ENCODE measurements at regions not wholly inside any gene's neighbourhood (a gene's known extent, or its start where the extent isn't known, plus 50 kb on each side); places are given as distances from the start of the nearest gene placed in this dataset.

DNA sequence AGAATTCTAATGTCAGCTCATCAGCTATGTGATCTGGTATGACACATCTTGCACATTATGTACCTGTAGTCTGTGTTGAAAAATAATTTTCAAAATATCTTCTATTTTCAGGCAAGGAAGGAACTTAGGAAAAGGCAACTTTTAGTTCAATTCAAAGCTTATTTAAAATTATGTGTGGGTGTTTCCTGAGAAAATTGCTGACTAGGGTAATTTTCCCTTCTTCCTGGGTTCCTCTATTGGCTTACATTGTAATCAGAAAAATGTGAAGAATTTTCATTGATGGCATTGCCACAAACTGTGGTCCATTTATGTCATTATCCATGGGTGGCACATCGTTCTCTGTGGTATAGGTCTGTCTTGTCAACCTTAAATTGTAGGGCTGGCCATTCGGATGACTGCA lies 328.7 kb upstream of the SGCD start:
- POLR2A ChIA-PET = no interaction called here
- CTCF ChIA-PET (ENCODE audit: low intra/inter-chr PET ratio) = no interaction called here
- in situ Hi-C loops (cut with MboI) = no loop called here
- Histone ChIP-seq H4K20me1 (replicated peaks; ENCODE audit: control insufficient read depth, insufficient read depth, low read length) (no peaks in the 10 kb centered on the region), H3K4me2 (ENCODE audit: insufficient read depth, low read length) (no peak overlapping the region), H3K4me1 (replicated peaks in 1 of 2; ENCODE audit: control insufficient read depth in 2 of 2, insufficient read depth in 2 of 2, low read length in 2 of 2) (no peaks in the 10 kb centered on the region), H3K27me3 (ENCODE audit: control insufficient read depth in 2 of 2, insufficient read depth in 2 of 2, low read length in 2 of 2) (no peaks in the 10 kb centered on the region), H3K9me3 (replicated peaks; ENCODE audit: control insufficient read depth, insufficient read depth, low read depth, low read length) (no peaks in the 10 kb centered on the region), H3K9ac (ENCODE audit: insufficient read depth in 1 of 2, low read depth in 2 of 2, low read length in 2 of 2) (no peak overlapping the region), H3K9me1 (ENCODE audit: control insufficient read depth, insufficient read depth, low read length) (no peaks in the 10 kb centered on the region), H2AFZ (ENCODE audit: low read depth, low read length) (no peak overlapping the region), H3K79me2 (ENCODE audit: control insufficient read depth, insufficient read depth, low read length) (no peaks in the 10 kb centered on the region), H3K36me3 (ENCODE audit: control insufficient read depth, insufficient read depth, low read length) (no peaks in the 10 kb centered on the region), H3K4me3 (no peak overlapping the region), H3K27ac (ENCODE audit: extremely low read depth, low read depth, low read length) (no peak overlapping the region)
- FAIRE-seq (no peak), DNase-seq (ENCODE audit: extremely low read depth in 1 of 4, low spot score in 3 of 4) (no peak), ATAC-seq (no peak)
- TF ChIP-seq MAFG (tag; conservative IDR thresholded peaks at IDR 0.05) (peak; percentile 62), ZNF316 (IDR thresholded peaks at IDR 0.05) (peak; percentile 67), MAFF (IDR thresholded peaks at IDR 0.05; ENCODE audit: low read length) (peak; percentile 85), C11orf30 (IDR thresholded peaks at IDR 0.05; ENCODE audit: low read depth) (peak; percentile 43; the same call in 1 of the 2 replicates), ZNF217 (CRISPR knock-in tag; IDR thresholded peaks at IDR 0.05) (no peak), XRCC4 (IDR thresholded peaks at IDR 0.05; ENCODE audit: extremely low read depth, insufficient read depth, insufficient read length) (no peak), MAFK (IDR thresholded peaks at IDR 0.05; ENCODE audit: low read length) (peak; percentile 83)
- intact Hi-C loops (cut with micrococcal nuclease) = no loop called here
- no TSS peak for BruUV-seq (replicated peaks)
- 0% methylated on average over 2 of the region's 2 CpGs for WGBS (ENCODE audit: insufficient coverage, low coverage, missing lambda C conversion rate)

DNA sequence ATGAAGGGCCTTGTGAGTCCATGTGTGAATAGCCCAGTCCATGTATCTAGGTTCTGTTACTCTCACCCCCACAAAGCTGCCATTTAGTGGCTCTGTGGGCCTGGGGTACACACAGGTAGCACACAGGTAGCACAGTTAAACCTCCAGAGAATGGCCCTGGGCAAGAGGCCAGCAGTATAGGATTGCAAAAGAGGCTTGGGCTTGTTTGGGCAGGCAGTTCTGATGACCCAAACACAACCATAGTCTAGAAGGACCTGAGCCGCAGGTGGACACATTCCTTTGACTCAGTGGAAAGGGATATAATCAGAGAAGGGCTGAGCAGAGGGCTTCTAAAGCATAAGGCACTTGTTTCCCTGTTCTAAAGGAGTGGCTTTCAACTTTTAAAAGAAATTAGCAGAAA lies 326.8 kb upstream of the SGCD start:
- POLR2A ChIA-PET = no interaction called here
- TF ChIP-seq, protein P1, sequence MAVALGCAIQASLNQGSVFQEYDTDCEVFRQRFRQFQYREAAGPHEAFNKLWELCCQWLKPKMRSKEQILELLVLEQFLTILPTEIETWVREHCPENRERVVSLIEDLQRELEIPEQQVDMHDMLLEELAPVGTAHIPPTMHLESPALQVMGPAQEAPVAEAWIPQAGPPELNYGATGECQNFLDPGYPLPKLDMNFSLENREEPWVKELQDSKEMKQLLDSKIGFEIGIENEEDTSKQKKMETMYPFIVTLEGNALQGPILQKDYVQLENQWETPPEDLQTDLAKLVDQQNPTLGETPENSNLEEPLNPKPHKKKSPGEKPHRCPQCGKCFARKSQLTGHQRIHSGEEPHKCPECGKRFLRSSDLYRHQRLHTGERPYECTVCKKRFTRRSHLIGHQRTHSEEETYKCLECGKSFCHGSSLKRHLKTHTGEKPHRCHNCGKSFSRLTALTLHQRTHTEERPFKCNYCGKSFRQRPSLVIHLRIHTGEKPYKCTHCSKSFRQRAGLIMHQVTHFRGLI (CRISPR knock-in tag; IDR thresholded peaks at IDR 0.05) = no peak
- no peak for TF ChIP-seq BCOR (IDR thresholded peaks at IDR 0.05)
- no peak for TF ChIP-seq SP1 (CRISPR knock-in tag; IDR thresholded peaks at IDR 0.05)
- TF ChIP-seq, protein P2, sequence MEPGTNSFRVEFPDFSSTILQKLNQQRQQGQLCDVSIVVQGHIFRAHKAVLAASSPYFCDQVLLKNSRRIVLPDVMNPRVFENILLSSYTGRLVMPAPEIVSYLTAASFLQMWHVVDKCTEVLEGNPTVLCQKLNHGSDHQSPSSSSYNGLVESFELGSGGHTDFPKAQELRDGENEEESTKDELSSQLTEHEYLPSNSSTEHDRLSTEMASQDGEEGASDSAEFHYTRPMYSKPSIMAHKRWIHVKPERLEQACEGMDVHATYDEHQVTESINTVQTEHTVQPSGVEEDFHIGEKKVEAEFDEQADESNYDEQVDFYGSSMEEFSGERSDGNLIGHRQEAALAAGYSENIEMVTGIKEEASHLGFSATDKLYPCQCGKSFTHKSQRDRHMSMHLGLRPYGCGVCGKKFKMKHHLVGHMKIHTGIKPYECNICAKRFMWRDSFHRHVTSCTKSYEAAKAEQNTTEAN (CRISPR knock-in tag; IDR thresholded peaks at IDR 0.05) = no peak
- no peak for TF ChIP-seq ZNF551 (CRISPR knock-in tag; IDR thresholded peaks at IDR 0.05)
- no peak for TF ChIP-seq RAD21 (CRISPR knock-in tag; conservative IDR thresholded peaks at IDR 0.05 in 1 of 2, IDR thresholded peaks at IDR 0.05 in 1 of 2)
- TF ChIP-seq PHB2 (IDR thresholded peaks at IDR 0.05; ENCODE audit: low read depth) = no peak
- TF ChIP-seq HEY1 (CRISPR knock-in tag; IDR thresholded peaks at IDR 0.05; ENCODE audit: borderline replicate concordance) = no peak
- no peak for TF ChIP-seq RBM22 (IDR thresholded peaks at IDR 0.05; ENCODE audit: low read depth, low read length, poor library complexity, severe bottlenecking)
- no peak for TF ChIP-seq PYGO2 (tag; IDR thresholded peaks at IDR 0.05)

More for the DNA sequence above, 326.8 kb upstream of the SGCD start:
- no peak for FAIRE-seq
- BruUV-seq (replicated peaks) = no TSS peak
- intact Hi-C loops (cut with micrococcal nuclease) (no loop called here), in situ Hi-C loops (cut with MboI) (no loop called here)
- WGBS (ENCODE audit: insufficient coverage, low coverage, missing lambda C conversion rate) = 0% methylated on average over 1 of the region's 1 CpG
- CTCF ChIA-PET (ENCODE audit: low intra/inter-chr PET ratio) = no interaction called here
- Histone ChIP-seq H2AFZ (ENCODE audit: low read depth, low read length) (no peak overlapping the region), H3K27me3 (ENCODE audit: control insufficient read depth in 2 of 2, insufficient read depth in 2 of 2, low read length in 2 of 2) (no peaks in the 10 kb centered on the region), H3K27ac (ENCODE audit: extremely low read depth, low read depth, low read length) (no peak overlapping the region), H3K4me3 (no peak overlapping the region), H3K9me1 (ENCODE audit: control insufficient read depth, insufficient read depth, low read length) (no peaks in the 10 kb centered on the region), H3K9me3 (replicated peaks; ENCODE audit: control insufficient read depth, insufficient read depth, low read depth, low read length) (no peaks in the 10 kb centered on the region), H4K20me1 (replicated peaks; ENCODE audit: control insufficient read depth, insufficient read depth, low read length) (no peaks in the 10 kb centered on the region), H3K4me1 (replicated peaks in 1 of 2; ENCODE audit: control insufficient read depth in 2 of 2, insufficient read depth in 2 of 2, low read length in 2 of 2) (no peaks in the 10 kb centered on the region), H3K9ac (ENCODE audit: insufficient read depth in 1 of 2, low read depth in 2 of 2, low read length in 2 of 2) (no peak overlapping the region), H3K79me2 (ENCODE audit: control insufficient read depth, insufficient read depth, low read length) (no peaks in the 10 kb centered on the region), H3K36me3 (ENCODE audit: control insufficient read depth, insufficient read depth, low read length) (no peaks in the 10 kb centered on the region), H3K4me2 (ENCODE audit: insufficient read depth, low read length) (no peak overlapping the region)
- ATAC-seq = no peak
- no peak for DNase-seq (ENCODE audit: extremely low read depth in 1 of 4, low spot score in 3 of 4)
